NB4 (cell line): ENCODE measurements at regions not wholly inside any gene's neighbourhood (a gene's known extent, or its start where the extent isn't known, plus 50 kb on each side); places are given as distances from the start of the nearest gene placed in this dataset.

Experiments used
- POLR2A ChIP-seq: IDR thresholded peaks from 2 replicates; pipeline ENCODE4 v1.6.1; 2011; ENCODE audit warnings: mild to moderate bottlenecking; ENCODE audit not compliant: insufficient read length; ENCODE audit errors: extremely low read depth
- TF ChIP-seq, protein P1 (sequence below): IDR thresholded peaks from one replicate; pipeline ENCODE4 v1.5.1; 2012; ENCODE audit warnings: low read depth, low read length

DNA sequence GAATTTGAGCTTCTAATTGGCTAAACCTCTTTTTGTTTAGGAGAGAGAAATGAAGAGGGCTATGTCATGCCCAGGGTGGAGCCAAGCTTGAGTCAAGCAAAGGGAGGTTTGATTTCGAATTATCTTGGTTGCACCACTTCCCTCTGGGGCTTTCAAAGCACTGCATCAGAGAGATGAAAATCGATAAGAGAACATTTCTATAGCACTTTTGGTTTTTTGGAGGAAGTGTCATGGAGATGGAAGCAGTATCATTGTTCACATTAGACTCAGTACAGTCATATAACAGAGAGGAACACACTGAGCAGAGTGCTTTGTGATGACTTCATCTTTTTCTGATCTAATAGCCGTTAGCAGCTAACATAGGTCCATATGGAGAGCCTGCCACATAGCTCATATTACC, 120.3 kb upstream of the UXS1 start:
- TF ChIP-seq, protein P1, sequence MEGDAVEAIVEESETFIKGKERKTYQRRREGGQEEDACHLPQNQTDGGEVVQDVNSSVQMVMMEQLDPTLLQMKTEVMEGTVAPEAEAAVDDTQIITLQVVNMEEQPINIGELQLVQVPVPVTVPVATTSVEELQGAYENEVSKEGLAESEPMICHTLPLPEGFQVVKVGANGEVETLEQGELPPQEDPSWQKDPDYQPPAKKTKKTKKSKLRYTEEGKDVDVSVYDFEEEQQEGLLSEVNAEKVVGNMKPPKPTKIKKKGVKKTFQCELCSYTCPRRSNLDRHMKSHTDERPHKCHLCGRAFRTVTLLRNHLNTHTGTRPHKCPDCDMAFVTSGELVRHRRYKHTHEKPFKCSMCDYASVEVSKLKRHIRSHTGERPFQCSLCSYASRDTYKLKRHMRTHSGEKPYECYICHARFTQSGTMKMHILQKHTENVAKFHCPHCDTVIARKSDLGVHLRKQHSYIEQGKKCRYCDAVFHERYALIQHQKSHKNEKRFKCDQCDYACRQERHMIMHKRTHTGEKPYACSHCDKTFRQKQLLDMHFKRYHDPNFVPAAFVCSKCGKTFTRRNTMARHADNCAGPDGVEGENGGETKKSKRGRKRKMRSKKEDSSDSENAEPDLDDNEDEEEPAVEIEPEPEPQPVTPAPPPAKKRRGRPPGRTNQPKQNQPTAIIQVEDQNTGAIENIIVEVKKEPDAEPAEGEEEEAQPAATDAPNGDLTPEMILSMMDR, result no peak
- no peak for TF ChIP-seq POLR2A
